CD1c-positive myeloid dendritic cell (primary cell): ENCODE measurements at regions not wholly inside any gene's neighbourhood (a gene's known extent, or its start where the extent isn't known, plus 50 kb on each side); places are given as distances from the start of the nearest gene placed in this dataset.
"Not testable (repeated sequence)": the region's sequence is repeated elsewhere in the genome, so short reads cannot be mapped to it uniquely, and the experiment has no call there.

Source experiments
- DNase-seq: peaks from one replicate; pipeline ENCODE4 v3.0.0-alpha.2; 2016; ENCODE audit errors: extremely low spot score

- DNase-seq, result no peak
Observed at GRCh38 chr2:15681089-15681885, 89.6 kb downstream of the DDX1 start.

- DNase-seq, result no peak
Observed at GRCh38 chr2:15682354-15682753, 90.7 kb downstream of the DDX1 start.

DNA sequence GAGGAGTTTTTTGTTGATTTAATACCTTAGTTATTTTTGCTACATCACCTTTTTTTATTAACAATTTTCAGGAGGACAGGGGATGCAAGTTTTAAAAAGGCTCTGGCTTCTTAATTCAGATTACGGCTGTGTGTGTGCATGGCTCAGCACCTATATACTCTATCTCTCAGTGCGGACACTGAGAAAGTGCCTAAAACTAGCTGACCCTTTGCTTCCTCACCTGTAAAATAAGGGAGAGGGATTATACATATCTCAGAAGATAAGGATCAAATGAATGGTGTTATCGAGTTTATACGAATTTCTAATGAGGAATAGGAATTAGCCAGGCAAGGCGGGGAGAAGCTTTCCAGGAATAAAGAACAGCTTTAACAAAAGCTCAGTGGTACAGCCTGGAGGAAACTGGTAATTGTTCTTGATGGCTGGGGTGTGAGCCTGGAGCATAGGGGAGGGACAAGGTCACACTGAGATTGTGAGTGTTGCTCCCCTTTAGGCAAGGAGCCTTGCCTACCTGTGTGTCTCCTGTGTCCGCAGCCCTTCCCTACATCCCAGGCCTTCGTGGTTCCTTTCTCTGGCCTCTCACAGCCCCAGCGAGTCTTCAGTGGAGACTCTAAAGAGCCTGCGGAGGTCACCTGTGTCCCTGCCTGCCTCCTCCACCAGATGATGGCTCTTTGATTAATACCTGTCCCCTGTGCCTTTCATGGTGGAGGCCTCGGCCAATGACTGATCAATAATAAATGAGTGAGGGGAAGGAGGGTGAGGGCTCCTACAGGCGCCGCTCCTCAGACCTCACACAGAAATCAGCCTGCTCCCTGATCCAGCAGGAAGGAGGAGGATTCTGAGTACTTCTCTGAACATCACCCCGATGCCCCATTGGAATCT, 92.7 kb downstream of the DDX1 start:
- DNase-seq, result no peak

- DNase-seq, result no peak
Observed at GRCh38 chr2:15685143-15685542, 93.5 kb downstream of the DDX1 start.

- no peak for DNase-seq
Observed at GRCh38 chr2:15686643-15687042, 95.0 kb downstream of the DDX1 start.

DNA sequence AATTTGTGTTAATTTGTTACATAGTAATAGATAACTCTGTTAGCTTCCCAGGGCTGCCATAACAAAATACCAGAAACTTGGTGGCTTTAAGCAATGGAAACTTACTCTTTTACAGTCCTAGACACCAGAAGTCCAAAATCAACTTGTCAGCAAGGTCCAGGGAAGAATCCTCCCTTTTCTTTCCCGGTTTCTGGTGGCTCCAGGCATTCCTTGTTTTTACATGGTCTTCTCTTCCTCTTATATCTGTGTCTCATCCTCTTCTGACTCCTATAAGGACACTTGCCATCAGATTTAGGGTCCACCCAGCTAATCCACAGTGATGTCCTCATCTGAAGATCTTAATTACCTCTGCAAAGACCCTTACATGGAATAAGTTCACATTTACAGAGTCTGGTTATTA, 95.6 kb downstream of the DDX1 start:
- no peak for DNase-seq

GRCh38 chr2:15687720-15688119, 96.1 kb downstream of the DDX1 start:
- no peak for DNase-seq

- DNase-seq, result no peak
Observed at GRCh38 chr2:15688924-15689568, 97.4 kb downstream of the DDX1 start.

DNA sequence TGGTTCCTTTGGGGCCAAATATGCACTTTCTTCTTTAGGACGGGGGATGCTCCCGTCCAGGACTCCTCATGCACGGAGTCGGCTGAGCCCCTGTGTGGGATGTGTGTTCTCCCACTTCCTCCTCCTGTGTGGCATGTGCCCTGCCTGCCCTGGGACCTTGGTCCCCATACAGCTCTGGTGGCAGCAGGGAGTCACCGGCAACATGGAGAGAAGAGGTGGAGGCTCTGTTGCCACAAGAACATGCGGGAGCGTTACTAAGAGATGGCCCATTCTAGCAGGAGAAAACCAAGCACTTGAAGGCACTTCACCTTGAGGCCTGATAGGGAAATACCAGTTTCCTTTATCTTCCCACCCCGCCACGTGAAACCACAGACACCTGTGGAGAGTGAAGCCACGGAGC, 98.0 kb downstream of the DDX1 start:
- DNase-seq, result no peak

GRCh38 chr2:15691586-15692310, 100.1 kb downstream of the DDX1 start:
- no peak for DNase-seq

GRCh38 chr2:15692551-15693377, 101.1 kb downstream of the DDX1 start:
- DNase-seq, result no peak

DNA sequence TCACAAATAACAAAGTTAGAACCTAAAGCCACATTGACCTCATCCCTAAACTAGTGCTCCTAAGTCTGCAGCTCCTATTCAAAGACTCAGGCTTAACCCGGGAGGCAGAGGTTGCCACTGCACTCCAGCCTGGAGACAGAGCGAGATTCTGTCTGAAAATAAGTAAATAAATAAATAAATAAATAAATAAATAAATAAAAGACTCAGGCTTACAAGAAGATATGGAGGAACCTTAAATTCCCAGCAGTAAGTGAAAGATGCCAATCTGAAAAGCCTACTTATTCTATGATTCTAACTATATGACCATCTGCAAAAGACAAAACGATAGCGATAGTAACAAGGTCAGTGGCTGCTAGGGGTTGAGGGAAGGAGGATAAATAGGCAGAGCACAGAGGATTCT, 101.7 kb downstream of the DDX1 start:
- no peak for DNase-seq

- DNase-seq, result no peak
Observed at GRCh38 chr2:15693926-15694588, 102.4 kb downstream of the DDX1 start.

DNA sequence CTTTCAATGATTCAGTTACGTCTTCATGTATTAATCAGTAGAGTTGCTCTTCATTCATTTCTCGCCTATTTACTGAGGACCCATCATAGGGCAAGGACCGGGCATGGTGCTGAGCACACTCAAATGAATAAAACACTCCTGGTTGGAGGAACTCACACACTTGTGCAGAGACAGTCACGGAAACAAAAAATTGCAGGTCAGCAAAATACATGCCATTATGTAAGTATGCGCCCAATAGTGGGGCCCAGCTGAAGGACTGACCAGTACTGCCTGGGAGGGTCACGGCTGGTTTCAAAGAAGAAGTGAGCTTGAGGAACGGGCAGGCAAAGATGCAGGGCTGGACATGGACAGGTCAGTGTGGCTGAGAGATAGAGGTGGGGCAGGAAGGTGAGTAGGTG, 102.9 kb downstream of the DDX1 start:
- no peak for DNase-seq

- no peak for DNase-seq
Observed at GRCh38 chr2:15695582-15696330, 104.1 kb downstream of the DDX1 start.

GRCh38 chr2:15696606-15697170, 105.0 kb downstream of the DDX1 start:
- DNase-seq, result not testable (repeated sequence)

DNA sequence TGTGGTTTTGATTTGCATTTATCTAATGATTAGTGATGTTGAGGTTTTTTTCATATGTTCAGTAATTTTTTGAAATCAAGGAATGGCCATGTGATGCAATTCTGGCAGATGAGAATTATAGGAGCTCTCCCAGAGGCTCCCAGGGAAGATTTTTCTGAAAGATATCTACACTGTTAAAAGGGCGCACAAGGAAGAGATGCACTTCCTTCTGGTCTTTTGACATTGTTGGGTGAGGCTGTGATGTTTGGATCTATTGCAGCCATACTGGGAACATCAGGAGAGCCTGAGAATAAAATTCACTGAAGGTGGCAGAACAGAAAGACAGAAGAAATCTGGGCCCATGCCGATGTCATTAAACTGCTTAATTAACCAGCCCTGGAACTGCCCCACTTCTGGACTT, 108.5 kb downstream of the DDX1 start:
- DNase-seq, result no peak

- no peak for DNase-seq
Observed at GRCh38 chr2:15700599-15701340, 109.1 kb downstream of the DDX1 start.
